Liver (tissue), 8 donors: ENCODE measurements at regions not wholly inside any gene's neighbourhood (a gene's known extent, or its start where the extent isn't known, plus 50 kb on each side); places are given as distances from the start of the nearest gene placed in this dataset.

Experiments used
- DNase-seq: peaks from one replicate; pipeline ENCODE4 v3.0.0-alpha.2; 2017; ENCODE audit warnings: low spot score
- H3K27ac ChIP-seq, 2 donors: one replicate each; pipeline ENCODE4 v1.7.0; 2013; ENCODE audit warnings: inconsistent platforms in 2 of 2, low read length in 2 of 2, control low read depth in 1 of 2, low read depth in 1 of 2, mild to moderate bottlenecking in 1 of 2
- H3K27me3 ChIP-seq, 4 donors: one replicate each; pipeline versions ENCODE4 v1.6.1 to v1.7.0; 2013; ENCODE audit warnings: low read length in 3 of 4, inconsistent platforms in 1 of 4, mild to moderate bottlenecking in 1 of 4, moderate library complexity in 1 of 4; ENCODE audit not compliant: control insufficient read depth in 4 of 4, insufficient read depth in 4 of 4
- H3K36me3 ChIP-seq, 4 donors: one replicate each; pipeline versions ENCODE4 v1.6.1 to v1.7.0; 2013; ENCODE audit warnings: low read length in 3 of 4, mild to moderate bottlenecking in 3 of 4, low read depth in 1 of 4, moderate library complexity in 1 of 4; ENCODE audit not compliant: control insufficient read depth in 4 of 4, insufficient read depth in 3 of 4
- H3K4me1 ChIP-seq, 4 donors: one replicate each; pipeline versions ENCODE4 v1.6.1 to v1.7.0; 2013; ENCODE audit warnings: low read length in 3 of 4, mild to moderate bottlenecking in 3 of 4, moderate library complexity in 1 of 4; ENCODE audit not compliant: control insufficient read depth in 4 of 4, insufficient read depth in 4 of 4
- H3K4me3 ChIP-seq, 3 donors: one replicate each; pipeline versions ENCODE4 v1.6.1 to v1.7.0; 2013; ENCODE audit warnings: low read length in 3 of 3, control low read depth in 1 of 3, low read depth in 1 of 3, mild to moderate bottlenecking in 1 of 3
- H3K9ac ChIP-seq, 2 donors: one replicate each; pipeline ENCODE4 v1.7.0; 2013; ENCODE audit warnings: low read length in 2 of 2, mild to moderate bottlenecking in 2 of 2, moderate library complexity in 2 of 2, control low read depth in 1 of 2, low read depth in 1 of 2
- H3K9me3 ChIP-seq, 4 donors: one replicate each; pipeline versions ENCODE4 v1.6.1 to v1.7.0; 2013; ENCODE audit warnings: low read length in 3 of 4; ENCODE audit not compliant: control insufficient read depth in 4 of 4
- ATF3 ChIP-seq: IDR thresholded peaks from 2 replicates; pipeline ENCODE4 v1.6.1; 2016; ENCODE audit warnings: antibody characterized with exemption
- CTCF ChIP-seq: fragments of 150-350 bp; IDR thresholded peaks from 2 replicates; pipeline ENCODE4 v1.5.1; 2017; ENCODE audit warnings: improper control_type of control experiment, low read depth, low read length; ENCODE audit not compliant: missing input control
- EGR1 ChIP-seq, 2 donors: IDR thresholded peaks; 2 replicates each; pipeline ENCODE4 v1.6.1; 2016 to 2018; ENCODE audit warnings: antibody characterized with exemption in 2 of 2, low read depth in 2 of 2
- FOXA1 ChIP-seq: IDR thresholded peaks from 2 replicates; pipeline ENCODE4 v1.6.1; 2016; ENCODE audit warnings: antibody characterized with exemption
- FOXA2 ChIP-seq: IDR thresholded peaks from 2 replicates; pipeline ENCODE4 v1.6.1; 2016; ENCODE audit warnings: antibody characterized with exemption
- GABPA ChIP-seq, 2 donors: IDR thresholded peaks in 1 of 2; conservative IDR thresholded peaks in 1 of 2; 2 replicates each; pipeline ENCODE4 v1.6.1; 2016; ENCODE audit warnings: antibody characterized with exemption in 2 of 2, mild to moderate bottlenecking in 1 of 2, moderate library complexity in 1 of 2
- HNF4A ChIP-seq, 2 donors: conservative IDR thresholded peaks; 2 replicates each; pipeline ENCODE4 v1.6.1; 2016; ENCODE audit warnings: antibody characterized with exemption in 2 of 2, mild to moderate bottlenecking in 2 of 2
- HNF4G ChIP-seq: IDR thresholded peaks from 2 replicates; pipeline ENCODE4 v1.6.1; 2016; ENCODE audit warnings: antibody characterized with exemption
- JUND ChIP-seq, 2 donors: IDR thresholded peaks; 2 replicates each; pipeline ENCODE4 v1.6.1; 2016; ENCODE audit warnings: antibody characterized with exemption in 2 of 2
- MAX ChIP-seq: IDR thresholded peaks from 2 replicates; pipeline ENCODE4 v1.6.1; 2016; ENCODE audit warnings: antibody characterized with exemption
- NR2F2 ChIP-seq: IDR thresholded peaks from 2 replicates; pipeline ENCODE4 v1.6.1; 2016; ENCODE audit warnings: antibody characterized with exemption
- RAD21 ChIP-seq, 2 donors: IDR thresholded peaks; 2 replicates each; pipeline ENCODE4 v1.6.1; 2016; ENCODE audit warnings: antibody characterized with exemption in 2 of 2, mild to moderate bottlenecking in 2 of 2
- REST ChIP-seq: IDR thresholded peaks from 2 replicates; pipeline ENCODE4 v1.6.1; 2016; ENCODE audit warnings: antibody characterized with exemption, mild to moderate bottlenecking
- RXRA ChIP-seq, 2 donors: IDR thresholded peaks; 2 replicates each; pipeline ENCODE4 v1.6.1; 2017 to 2018; ENCODE audit warnings: antibody characterized with exemption in 2 of 2, mild to moderate bottlenecking in 1 of 2
- SP1 ChIP-seq: IDR thresholded peaks from 2 replicates; pipeline ENCODE4 v1.6.1; 2018; ENCODE audit warnings: antibody characterized with exemption, mild to moderate bottlenecking
- TAF1 ChIP-seq: conservative IDR thresholded peaks from 2 replicates; pipeline ENCODE4 v1.6.1; 2016; ENCODE audit warnings: antibody characterized with exemption, mild to moderate bottlenecking
- YY1 ChIP-seq: IDR thresholded peaks from 2 replicates; pipeline ENCODE4 v1.6.1; 2016; ENCODE audit warnings: antibody characterized with exemption, mild to moderate bottlenecking
- WGBS: extraction: QIAGEN DNeasy Blood & Tissue Kit; methylation state at CpG from one replicate; pipeline ENCODE4 v1.1.7; 2013; 5-methylcytosine and 5-hydroxymethylcytosine counted together
- TF ChIP-seq, protein P1 (sequence below): IDR thresholded peaks from 2 replicates; pipeline ENCODE4 v1.6.1; 2016; ENCODE audit warnings: antibody characterized with exemption
- donor health status: healthy.
- donor health status: healthy.
- donor health status: healthy.
- donor health status: healthy.
- donor health status: healthy.

GRCh38 chr2:104378853-104379374 lies 475.0 kb upstream of the POU3F3 start:
- Histone ChIP-seq H3K9ac (peak overlapping the region in 1 of 2 donors; percentile 26), H3K9me3 (no peaks in the 10 kb centered on the region), H3K4me1 (no peaks in the 10 kb centered on the region), H3K27me3 (no peaks in the 10 kb centered on the region), H3K27ac (peak overlapping the region; percentile 38 to 67), H3K36me3 (no peaks in the 10 kb centered on the region), H3K4me3 (peak overlapping the region; percentile 50 to 71 (median 58))
- WGBS, result 4% methylated on average over 3 of the region's 3 CpGs
- TF ChIP-seq EGR1 (IDR thresholded peaks at IDR 0.05; ENCODE audit: low read depth in 2 of 2) (peak in 1 of 2 donors; percentile 24), FOXA1 (no peak), NR2F2 (no peak), HNF4A (conservative IDR thresholded peaks at IDR 0.05) (peak in 1 of 2 donors; percentile 3), RXRA (IDR thresholded peaks at IDR 0.05) (no peak), TAF1 (no peak), JUND (IDR thresholded peaks at IDR 0.05) (no peak), ATF3 (no peak), YY1 (no peak), CTCF (no peak), FOXA2 (no peak), MAX (no peak), GABPA (IDR thresholded peaks at IDR 0.05 in 1 of 2, conservative IDR thresholded peaks at IDR 0.05 in 1 of 2) (peak; percentile 72 to 89), REST (no peak), RAD21 (IDR thresholded peaks at IDR 0.05) (peak in 1 of 2 donors; percentile 19), SP1 (no peak), HNF4G (no peak)
- TF ChIP-seq, protein P1, sequence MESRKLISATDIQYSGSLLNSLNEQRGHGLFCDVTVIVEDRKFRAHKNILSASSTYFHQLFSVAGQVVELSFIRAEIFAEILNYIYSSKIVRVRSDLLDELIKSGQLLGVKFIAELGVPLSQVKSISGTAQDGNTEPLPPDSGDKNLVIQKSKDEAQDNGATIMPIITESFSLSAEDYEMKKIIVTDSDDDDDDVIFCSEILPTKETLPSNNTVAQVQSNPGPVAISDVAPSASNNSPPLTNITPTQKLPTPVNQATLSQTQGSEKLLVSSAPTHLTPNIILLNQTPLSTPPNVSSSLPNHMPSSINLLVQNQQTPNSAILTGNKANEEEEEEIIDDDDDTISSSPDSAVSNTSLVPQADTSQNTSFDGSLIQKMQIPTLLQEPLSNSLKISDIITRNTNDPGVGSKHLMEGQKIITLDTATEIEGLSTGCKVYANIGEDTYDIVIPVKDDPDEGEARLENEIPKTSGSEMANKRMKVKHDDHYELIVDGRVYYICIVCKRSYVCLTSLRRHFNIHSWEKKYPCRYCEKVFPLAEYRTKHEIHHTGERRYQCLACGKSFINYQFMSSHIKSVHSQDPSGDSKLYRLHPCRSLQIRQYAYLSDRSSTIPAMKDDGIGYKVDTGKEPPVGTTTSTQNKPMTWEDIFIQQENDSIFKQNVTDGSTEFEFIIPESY, result no peak
- DNase-seq, result peak; percentile 39
